ENCODE measurements at regions not wholly inside any gene's neighbourhood (a gene's known extent, or its start where the extent isn't known, plus 50 kb on each side); places are given as distances from the start of the nearest gene placed in this dataset.

DNA sequence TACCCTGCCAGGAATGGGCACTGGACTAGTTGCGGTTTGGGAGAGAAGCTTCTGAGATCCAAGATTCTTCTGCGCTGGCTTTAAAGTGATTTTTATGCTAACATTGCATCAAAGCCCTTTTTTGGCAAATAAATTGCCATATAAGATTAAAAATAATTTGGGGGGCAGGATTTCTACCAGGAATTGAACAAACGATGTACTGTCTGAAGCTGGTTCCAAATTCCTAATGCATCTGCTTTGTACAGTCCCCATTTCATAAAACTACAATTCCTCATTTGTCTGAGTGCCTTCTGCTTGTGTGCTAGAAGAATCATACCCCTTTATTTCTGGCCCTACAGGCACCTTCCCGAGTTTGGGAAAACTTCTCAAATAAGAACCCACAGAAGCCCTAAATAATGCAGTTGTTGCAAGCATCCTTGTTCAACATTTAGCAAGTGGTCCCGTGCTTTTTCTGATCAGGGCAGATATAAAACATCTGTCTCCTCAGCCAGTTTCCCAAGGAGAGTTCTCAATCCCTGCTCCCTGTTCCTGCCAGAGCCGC is 349.7 kb downstream of the PTEN start:
- no TSS peak for BruUV-seq (replicated peaks)
- DNase-seq (ENCODE audit: low read depth, low spot score): no peak
- intact Hi-C loops (cut with micrococcal nuclease; ENCODE audit: unreplicated experiment) (no loop called here), in situ Hi-C loops (cut with HindIII; ENCODE audit: low pct_unique_long_range_greater_than_20kb, low sequenced_read_pairs) (no loop called here)
- Histone ChIP-seq H3K27me3 (ENCODE audit: control insufficient read depth, insufficient read depth, low read length) (no peaks in the 10 kb centered on the region; the same call in 1 of the 2 replicates), H3K27ac (ENCODE audit: low read length) (no peak overlapping the region), H3K9me3 (ENCODE audit: control insufficient read depth, insufficient read depth, low read depth, low read length) (no peaks in the 10 kb centered on the region), H3K4me1 (ENCODE audit: control insufficient read depth, insufficient read depth, low read length) (no peaks in the 10 kb centered on the region), H3K4me3 (ENCODE audit: low read depth in 2 of 2, low read length in 2 of 2) (no peak overlapping the region), H3K36me3 (ENCODE audit: control insufficient read depth, insufficient read depth, low read length) (no peaks in the 10 kb centered on the region)
- ATAC-seq: no peak
- ChIA-PET POLR2A (no interaction called here), CTCF (no interaction called here)
- TF ChIP-seq SIN3A (IDR thresholded peaks at IDR 0.05; ENCODE audit: borderline replicate concordance, insufficient read depth, low read depth, low read length) (no peak), TCF7L2 (IDR thresholded peaks at IDR 0.05; ENCODE audit: low read depth, low read length) (no peak), POLR2AphosphoS5 (IDR thresholded peaks at IDR 0.05; ENCODE audit: low read depth, low read length) (no peak)
- TF ChIP-seq, protein P1, sequence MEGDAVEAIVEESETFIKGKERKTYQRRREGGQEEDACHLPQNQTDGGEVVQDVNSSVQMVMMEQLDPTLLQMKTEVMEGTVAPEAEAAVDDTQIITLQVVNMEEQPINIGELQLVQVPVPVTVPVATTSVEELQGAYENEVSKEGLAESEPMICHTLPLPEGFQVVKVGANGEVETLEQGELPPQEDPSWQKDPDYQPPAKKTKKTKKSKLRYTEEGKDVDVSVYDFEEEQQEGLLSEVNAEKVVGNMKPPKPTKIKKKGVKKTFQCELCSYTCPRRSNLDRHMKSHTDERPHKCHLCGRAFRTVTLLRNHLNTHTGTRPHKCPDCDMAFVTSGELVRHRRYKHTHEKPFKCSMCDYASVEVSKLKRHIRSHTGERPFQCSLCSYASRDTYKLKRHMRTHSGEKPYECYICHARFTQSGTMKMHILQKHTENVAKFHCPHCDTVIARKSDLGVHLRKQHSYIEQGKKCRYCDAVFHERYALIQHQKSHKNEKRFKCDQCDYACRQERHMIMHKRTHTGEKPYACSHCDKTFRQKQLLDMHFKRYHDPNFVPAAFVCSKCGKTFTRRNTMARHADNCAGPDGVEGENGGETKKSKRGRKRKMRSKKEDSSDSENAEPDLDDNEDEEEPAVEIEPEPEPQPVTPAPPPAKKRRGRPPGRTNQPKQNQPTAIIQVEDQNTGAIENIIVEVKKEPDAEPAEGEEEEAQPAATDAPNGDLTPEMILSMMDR (IDR thresholded peaks at IDR 0.05): no peak
- TF ChIP-seq, protein P2, sequence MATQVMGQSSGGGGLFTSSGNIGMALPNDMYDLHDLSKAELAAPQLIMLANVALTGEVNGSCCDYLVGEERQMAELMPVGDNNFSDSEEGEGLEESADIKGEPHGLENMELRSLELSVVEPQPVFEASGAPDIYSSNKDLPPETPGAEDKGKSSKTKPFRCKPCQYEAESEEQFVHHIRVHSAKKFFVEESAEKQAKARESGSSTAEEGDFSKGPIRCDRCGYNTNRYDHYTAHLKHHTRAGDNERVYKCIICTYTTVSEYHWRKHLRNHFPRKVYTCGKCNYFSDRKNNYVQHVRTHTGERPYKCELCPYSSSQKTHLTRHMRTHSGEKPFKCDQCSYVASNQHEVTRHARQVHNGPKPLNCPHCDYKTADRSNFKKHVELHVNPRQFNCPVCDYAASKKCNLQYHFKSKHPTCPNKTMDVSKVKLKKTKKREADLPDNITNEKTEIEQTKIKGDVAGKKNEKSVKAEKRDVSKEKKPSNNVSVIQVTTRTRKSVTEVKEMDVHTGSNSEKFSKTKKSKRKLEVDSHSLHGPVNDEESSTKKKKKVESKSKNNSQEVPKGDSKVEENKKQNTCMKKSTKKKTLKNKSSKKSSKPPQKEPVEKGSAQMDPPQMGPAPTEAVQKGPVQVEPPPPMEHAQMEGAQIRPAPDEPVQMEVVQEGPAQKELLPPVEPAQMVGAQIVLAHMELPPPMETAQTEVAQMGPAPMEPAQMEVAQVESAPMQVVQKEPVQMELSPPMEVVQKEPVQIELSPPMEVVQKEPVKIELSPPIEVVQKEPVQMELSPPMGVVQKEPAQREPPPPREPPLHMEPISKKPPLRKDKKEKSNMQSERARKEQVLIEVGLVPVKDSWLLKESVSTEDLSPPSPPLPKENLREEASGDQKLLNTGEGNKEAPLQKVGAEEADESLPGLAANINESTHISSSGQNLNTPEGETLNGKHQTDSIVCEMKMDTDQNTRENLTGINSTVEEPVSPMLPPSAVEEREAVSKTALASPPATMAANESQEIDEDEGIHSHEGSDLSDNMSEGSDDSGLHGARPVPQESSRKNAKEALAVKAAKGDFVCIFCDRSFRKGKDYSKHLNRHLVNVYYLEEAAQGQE (IDR thresholded peaks at IDR 0.05; ENCODE audit: insufficient read depth in 1 of 2, low read depth in 2 of 2, low read length in 1 of 2): no peak

DNA sequence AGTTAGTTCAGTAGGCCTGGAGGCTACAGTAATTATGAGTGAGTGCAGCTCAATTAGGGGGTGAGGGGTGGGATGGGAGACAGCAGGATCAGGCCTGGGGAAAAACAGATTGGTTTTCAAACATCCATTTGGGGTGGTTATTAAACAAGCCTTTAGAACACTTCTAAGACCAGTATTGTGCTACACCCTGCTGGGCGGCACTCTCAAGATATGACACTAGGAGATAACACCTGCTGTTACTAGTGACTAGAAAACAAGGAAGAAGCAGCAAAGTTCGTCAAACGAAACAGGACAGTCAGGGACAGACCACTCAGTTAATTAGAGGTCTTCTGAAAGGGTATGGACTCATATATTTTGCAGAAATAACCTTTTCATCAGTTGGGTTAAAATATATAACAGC is 353.6 kb downstream of the PTEN start:
- ChIA-PET POLR2A (no interaction called here), CTCF (interaction anchor here (0.6 kb wide), 1 partner anchor 307 kb away, joined by 9 read pairs; no protein-coding TSS in a partner anchor)
- in situ Hi-C loops (cut with HindIII; ENCODE audit: low pct_unique_long_range_greater_than_20kb, low sequenced_read_pairs) (no loop called here), intact Hi-C loops (cut with micrococcal nuclease; ENCODE audit: unreplicated experiment) (no loop called here)
- no peak overlapping the region for H3K4me3 ChIP-seq (ENCODE audit: low read depth in 2 of 2, low read length in 2 of 2)
- ATAC-seq: no peak
- no peaks in the 10 kb centered on the region for H3K36me3 ChIP-seq (ENCODE audit: control insufficient read depth, insufficient read depth, low read length)
- no TSS peak for BruUV-seq (replicated peaks)
- peaks cover 3% of the 10 kb centered on the region; the same call in 1 of the 2 replicates for H3K4me1 ChIP-seq (ENCODE audit: control insufficient read depth, insufficient read depth, low read length)
- no peaks in the 10 kb centered on the region for H3K9me3 ChIP-seq (ENCODE audit: control insufficient read depth, insufficient read depth, low read depth, low read length)
- H3K27ac ChIP-seq (ENCODE audit: low read length): no peak overlapping the region
- no peak for TF ChIP-seq TCF7L2 (IDR thresholded peaks at IDR 0.05; ENCODE audit: low read depth, low read length)
- TF ChIP-seq, protein P2 (IDR thresholded peaks at IDR 0.05; ENCODE audit: insufficient read depth in 1 of 2, low read depth in 2 of 2, low read length in 1 of 2): no peak
- TF ChIP-seq POLR2AphosphoS5 (IDR thresholded peaks at IDR 0.05; ENCODE audit: low read depth, low read length): no peak
- TF ChIP-seq, protein P1 (IDR thresholded peaks at IDR 0.05): no peak
- no peak for TF ChIP-seq SIN3A (IDR thresholded peaks at IDR 0.05; ENCODE audit: borderline replicate concordance, insufficient read depth, low read depth, low read length)
- DNase-seq (ENCODE audit: low read depth, low spot score): no peak
- peaks cover 5% of the 10 kb centered on the region for H3K27me3 ChIP-seq (ENCODE audit: control insufficient read depth, insufficient read depth, low read length)

Measured in Panc1 (cell line).